ENCODE measurements at regions not wholly inside any gene's neighbourhood (a gene's known extent, or its start where the extent isn't known, plus 50 kb on each side); places are given as distances from the start of the nearest gene placed in this dataset.
"Not testable (repeated sequence)": the region's sequence is repeated elsewhere in the genome, so short reads cannot be mapped to it uniquely, and the experiment has no call there.

- intact Hi-C loops (cut with micrococcal nuclease): no loop called here
- no peaks in the 10 kb centered on the region for H3K36me3 ChIP-seq
- H3K4me1 ChIP-seq: peaks cover 6% of the 10 kb centered on the region
- H3K27me3 ChIP-seq (ENCODE audit: low read depth): no peaks in the 10 kb centered on the region
- H3K9me3 ChIP-seq (replicated peaks): no peaks in the 10 kb centered on the region
- H3K27ac ChIP-seq (replicated peaks): no peak overlapping the region
- no peak for DNase-seq
- TF ChIP-seq CTCF (IDR thresholded peaks at IDR 0.05; ENCODE audit: borderline replicate concordance): no peak
- no peak overlapping the region for H3K4me3 ChIP-seq
Measured at GRCh38 chr7:92945840-92946239, 109.5 kb upstream of the CDK6 start.

GRCh38 chr7:92944633-92945032 lies 108.3 kb upstream of the CDK6 start:
- no peaks in the 10 kb centered on the region for H3K36me3 ChIP-seq
- no peak overlapping the region for H3K4me3 ChIP-seq

GRCh38 chr7:92942706-92943105 lies 106.3 kb upstream of the CDK6 start:
- intact Hi-C loops (cut with micrococcal nuclease); DNase-seq; H3K4me3 ChIP-seq; H3K4me1 ChIP-seq; H3K27me3 ChIP-seq (ENCODE audit: low read depth); H3K27ac ChIP-seq (replicated peaks); H3K36me3 ChIP-seq: not testable (repeated sequence)
- peaks cover 21% of the 10 kb centered on the region for H3K9me3 ChIP-seq (replicated peaks)

More at GRCh38 chr7:92944633-92945032, 108.3 kb upstream of the CDK6 start:
- Histone ChIP-seq H3K9me3 (replicated peaks) (peaks cover 10% of the 10 kb centered on the region), H3K27me3 (ENCODE audit: low read depth) (no peaks in the 10 kb centered on the region), H3K4me1 (peaks cover 6% of the 10 kb centered on the region), H3K27ac (replicated peaks) (no peak overlapping the region)
- TF ChIP-seq CTCF (IDR thresholded peaks at IDR 0.05; ENCODE audit: borderline replicate concordance): no peak
- intact Hi-C loops (cut with micrococcal nuclease): no loop called here
- DNase-seq: no peak

GRCh38 chr7:92939666-92940360 lies 103.4 kb upstream of the CDK6 start:
- no peak for TF ChIP-seq CTCF (IDR thresholded peaks at IDR 0.05; ENCODE audit: borderline replicate concordance)
- no peak for DNase-seq
- intact Hi-C loops (cut with micrococcal nuclease): no loop called here
- Histone ChIP-seq H3K4me1 (peaks cover 6% of the 10 kb centered on the region), H3K36me3 (no peaks in the 10 kb centered on the region), H3K4me3 (no peak overlapping the region), H3K27ac (replicated peaks) (no peak overlapping the region), H3K27me3 (ENCODE audit: low read depth) (no peaks in the 10 kb centered on the region), H3K9me3 (replicated peaks) (peaks cover 21% of the 10 kb centered on the region)

- no peak for TF ChIP-seq CTCF (IDR thresholded peaks at IDR 0.05; ENCODE audit: borderline replicate concordance)
- no peak overlapping the region for H3K4me3 ChIP-seq
- intact Hi-C loops (cut with micrococcal nuclease): no loop called here
Measured at GRCh38 chr7:92934096-92934495, 97.7 kb upstream of the CDK6 start.

GRCh38 chr7:92932450-92932849 lies 96.1 kb upstream of the CDK6 start:
- Histone ChIP-seq H3K27ac (replicated peaks) (no peak overlapping the region), H3K4me3 (no peak overlapping the region), H3K9me3 (replicated peaks) (peaks cover 27% of the 10 kb centered on the region), H3K4me1 (no peaks in the 10 kb centered on the region), H3K36me3 (no peaks in the 10 kb centered on the region), H3K27me3 (ENCODE audit: low read depth) (no peaks in the 10 kb centered on the region)
- DNase-seq: no peak
- intact Hi-C loops (cut with micrococcal nuclease): no loop called here
- no peak for TF ChIP-seq CTCF (IDR thresholded peaks at IDR 0.05; ENCODE audit: borderline replicate concordance)

More at GRCh38 chr7:92934096-92934495, 97.7 kb upstream of the CDK6 start:
- Histone ChIP-seq H3K4me1 (no peaks in the 10 kb centered on the region), H3K27ac (replicated peaks) (no peak overlapping the region), H3K9me3 (replicated peaks) (peaks cover 30% of the 10 kb centered on the region), H3K36me3 (no peaks in the 10 kb centered on the region), H3K27me3 (ENCODE audit: low read depth) (no peaks in the 10 kb centered on the region)
- DNase-seq: no peak

All from left ventricle myocardium inferior (tissue), 1 donor.